Spleen (tissue), 7 donors: ENCODE measurements at regions not wholly inside any gene's neighbourhood (a gene's known extent, or its start where the extent isn't known, plus 50 kb on each side); places are given as distances from the start of the nearest gene placed in this dataset.

Experiments
- CTCF ChIP-seq, 11 experiments: fragments of 200-600 bp in 7 of 11; fragments of 450-650 bp in 4 of 11; sonication (generic) in 4 of 11; IDR thresholded peaks in 8 of 11; conservative IDR thresholded peaks in 3 of 11; 1 replicate in 7 of 11; 2 replicates in 4 of 11; pipeline versions ENCODE4 v1.4.0 to v1.8.0; 2016 to 2021; ENCODE audit warnings: antibody characterized with exemption in 11 of 11, inconsistent platforms in 4 of 11, mild to moderate bottlenecking in 1 of 11
- POLR2AphosphoS5 ChIP-seq, 3 donors: sonication (generic); formaldehyde crosslinking; IDR thresholded peaks; one replicate each; pipeline ENCODE4 v1.5.1; 2017; ENCODE audit warnings: antibody characterized with exemption in 3 of 3
- donor health status: DM: no; HTN: no; CAD: no; lungs with moderate emphysema.
- donor health status: DM: no; HTN: no; CAD: no.
- donor health status: DM: no; HTN: no; CAD: no.

DNA sequence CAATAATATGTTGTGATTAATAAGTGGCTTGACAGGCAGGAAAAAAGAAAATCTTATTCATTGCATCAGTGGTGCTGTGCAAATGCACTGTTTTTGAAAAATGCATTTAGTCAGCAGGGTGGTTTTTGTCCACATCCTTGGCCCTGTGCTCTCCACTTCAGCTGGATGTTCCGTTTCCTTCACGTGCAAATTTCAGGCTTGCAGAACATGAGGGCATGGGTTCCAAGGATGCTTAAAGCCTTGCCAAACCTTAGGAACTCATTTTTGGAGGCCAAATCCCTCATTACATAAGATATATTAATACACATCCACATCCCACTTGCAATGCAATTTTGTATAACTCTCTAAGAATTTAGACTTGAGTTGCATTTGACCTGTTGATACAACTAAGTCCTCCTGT, 410.1 kb downstream of the PRDM2 start:
- TF ChIP-seq CTCF (IDR thresholded peaks at IDR 0.05 in 8 of 11, conservative IDR thresholded peaks at IDR 0.05 in 3 of 11) (no peak), POLR2AphosphoS5 (IDR thresholded peaks at IDR 0.05) (peak in 1 of 3 donors; percentile 72)
